ENCODE measurements at regions not wholly inside any gene's neighbourhood (a gene's known extent, or its start where the extent isn't known, plus 50 kb on each side); places are given as distances from the start of the nearest gene placed in this dataset.

DNA sequence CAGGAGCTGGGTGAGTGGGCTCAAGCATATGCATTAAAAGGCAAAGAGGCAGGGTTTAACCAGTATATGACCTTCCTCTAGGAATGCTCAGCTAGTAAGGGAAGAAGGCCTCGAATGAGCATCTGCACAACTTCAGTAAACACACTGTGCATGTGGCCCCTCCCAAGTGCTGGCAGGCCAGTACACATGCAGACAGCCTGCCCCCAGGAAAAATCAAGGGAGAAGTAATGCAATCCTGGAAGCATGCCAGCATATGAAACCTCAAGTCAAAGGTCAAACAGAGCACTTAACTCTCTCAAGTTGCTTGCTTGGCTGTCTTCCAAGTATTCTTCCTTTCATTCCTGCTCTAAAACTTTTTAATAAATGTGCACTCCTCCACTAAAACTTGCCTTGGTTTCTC, 208.4 kb downstream of the ACTR3B start:
- Histone ChIP-seq H3K27me3 (ENCODE audit: low read depth, low read length) (peaks cover 4% of the 10 kb centered on the region; the same call in 1 of the 2 replicates), H4K20me1 (ENCODE audit: insufficient read depth, low read length) (no peaks in the 10 kb centered on the region), H3K9ac (ENCODE audit: low read length) (no peak overlapping the region), H3K79me2 (ENCODE audit: low read length) (no peaks in the 10 kb centered on the region), H3K36me3 (replicated peaks; ENCODE audit: low read depth, low read length) (no peaks in the 10 kb centered on the region), H3K27ac (ENCODE audit: low read length) (no peak overlapping the region), H3K4me1 (ENCODE audit: low read length) (peaks cover 5% of the 10 kb centered on the region; the same call in 1 of the 2 replicates), H3K4me2 (ENCODE audit: low read length) (no peak overlapping the region), H3K4me3 (ENCODE audit: low read length) (no peak overlapping the region), H3K9me3 (ENCODE audit: insufficient read depth, low read length) (no peaks in the 10 kb centered on the region), H2AFZ (ENCODE audit: low read depth, low read length) (no peak overlapping the region)
- TF ChIP-seq EZH2phosphoT487 (IDR thresholded peaks at IDR 0.05; ENCODE audit: low read depth), result no peak
- TF ChIP-seq, protein P1, sequence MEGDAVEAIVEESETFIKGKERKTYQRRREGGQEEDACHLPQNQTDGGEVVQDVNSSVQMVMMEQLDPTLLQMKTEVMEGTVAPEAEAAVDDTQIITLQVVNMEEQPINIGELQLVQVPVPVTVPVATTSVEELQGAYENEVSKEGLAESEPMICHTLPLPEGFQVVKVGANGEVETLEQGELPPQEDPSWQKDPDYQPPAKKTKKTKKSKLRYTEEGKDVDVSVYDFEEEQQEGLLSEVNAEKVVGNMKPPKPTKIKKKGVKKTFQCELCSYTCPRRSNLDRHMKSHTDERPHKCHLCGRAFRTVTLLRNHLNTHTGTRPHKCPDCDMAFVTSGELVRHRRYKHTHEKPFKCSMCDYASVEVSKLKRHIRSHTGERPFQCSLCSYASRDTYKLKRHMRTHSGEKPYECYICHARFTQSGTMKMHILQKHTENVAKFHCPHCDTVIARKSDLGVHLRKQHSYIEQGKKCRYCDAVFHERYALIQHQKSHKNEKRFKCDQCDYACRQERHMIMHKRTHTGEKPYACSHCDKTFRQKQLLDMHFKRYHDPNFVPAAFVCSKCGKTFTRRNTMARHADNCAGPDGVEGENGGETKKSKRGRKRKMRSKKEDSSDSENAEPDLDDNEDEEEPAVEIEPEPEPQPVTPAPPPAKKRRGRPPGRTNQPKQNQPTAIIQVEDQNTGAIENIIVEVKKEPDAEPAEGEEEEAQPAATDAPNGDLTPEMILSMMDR (IDR thresholded peaks at IDR 0.05; ENCODE audit: low read depth, low read length), result no peak

DNA sequence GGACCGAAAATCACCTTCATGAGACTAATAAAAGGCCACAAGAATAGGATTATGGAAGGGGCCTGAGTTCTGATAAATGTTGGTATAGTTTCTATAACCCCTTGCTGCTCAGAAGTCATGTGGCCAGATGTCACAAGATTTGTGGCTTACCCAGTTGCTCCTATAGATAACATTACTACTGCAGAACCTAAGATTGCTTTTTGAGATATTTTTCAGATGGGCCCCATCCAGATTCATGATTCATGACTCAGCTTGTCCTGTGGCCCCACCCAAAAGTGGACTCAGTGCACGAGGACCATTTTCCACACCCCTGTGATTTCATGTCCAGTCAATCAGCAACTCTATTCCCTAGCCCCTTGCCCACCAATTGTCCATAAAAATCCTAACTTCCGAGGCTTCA, 209.0 kb downstream of the ACTR3B start:
- no peaks in the 10 kb centered on the region for H4K20me1 ChIP-seq (ENCODE audit: insufficient read depth, low read length)
- H3K9me3 ChIP-seq (ENCODE audit: insufficient read depth, low read length), result no peaks in the 10 kb centered on the region
- peaks cover 4% of the 10 kb centered on the region; the same call in 1 of the 2 replicates for H3K27me3 ChIP-seq (ENCODE audit: low read depth, low read length)
- H3K27ac ChIP-seq (ENCODE audit: low read length), result no peak overlapping the region
- H3K4me2 ChIP-seq (ENCODE audit: low read length), result no peak overlapping the region
- H3K4me3 ChIP-seq (ENCODE audit: low read length), result no peak overlapping the region
- TF ChIP-seq, protein P1 (IDR thresholded peaks at IDR 0.05; ENCODE audit: low read depth, low read length), result no peak
- TF ChIP-seq EZH2phosphoT487 (IDR thresholded peaks at IDR 0.05; ENCODE audit: low read depth), result no peak
- H3K79me2 ChIP-seq (ENCODE audit: low read length), result no peaks in the 10 kb centered on the region
- H3K36me3 ChIP-seq (replicated peaks; ENCODE audit: low read depth, low read length), result no peaks in the 10 kb centered on the region
- no peak overlapping the region for H2AFZ ChIP-seq (ENCODE audit: low read depth, low read length)
- peaks cover under 1% of the 10 kb centered on the region; the same call in 1 of the 2 replicates for H3K4me1 ChIP-seq (ENCODE audit: low read length)
- H3K9ac ChIP-seq (ENCODE audit: low read length), result no peak overlapping the region

DNA sequence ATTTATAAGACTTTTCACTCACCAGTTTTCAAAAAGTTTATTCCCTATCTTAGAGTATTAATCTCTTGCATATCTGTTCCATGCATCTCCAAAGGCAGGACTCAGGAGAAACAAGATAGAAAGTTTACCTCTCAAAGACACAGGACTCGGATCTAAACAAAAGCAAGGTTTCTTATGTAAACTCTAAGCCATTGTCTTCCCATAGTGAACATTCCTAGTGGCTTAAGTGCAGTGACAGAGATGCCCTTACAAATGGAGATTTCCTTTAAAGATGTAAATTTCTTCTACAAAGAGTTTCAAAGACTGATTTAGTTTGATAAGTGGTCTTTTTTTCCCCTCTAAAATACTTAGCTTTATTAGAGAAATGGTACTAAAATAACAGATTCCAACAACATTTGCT, 209.8 kb downstream of the ACTR3B start:
- H3K4me3 ChIP-seq (ENCODE audit: low read length), result no peak overlapping the region
- no peaks in the 10 kb centered on the region for H3K9me3 ChIP-seq (ENCODE audit: insufficient read depth, low read length)
- no peak overlapping the region for H3K9ac ChIP-seq (ENCODE audit: low read length)
- H3K4me1 ChIP-seq (ENCODE audit: low read length), result no peaks in the 10 kb centered on the region
- H3K4me2 ChIP-seq (ENCODE audit: low read length), result no peak overlapping the region
- no peak overlapping the region for H2AFZ ChIP-seq (ENCODE audit: low read depth, low read length)
- H3K79me2 ChIP-seq (ENCODE audit: low read length), result no peaks in the 10 kb centered on the region
- TF ChIP-seq, protein P1 (IDR thresholded peaks at IDR 0.05; ENCODE audit: low read depth, low read length), result no peak
- no peak for TF ChIP-seq EZH2phosphoT487 (IDR thresholded peaks at IDR 0.05; ENCODE audit: low read depth)
- no peak overlapping the region for H3K27ac ChIP-seq (ENCODE audit: low read length)
- H3K36me3 ChIP-seq (replicated peaks; ENCODE audit: low read depth, low read length), result no peaks in the 10 kb centered on the region
- H3K27me3 ChIP-seq (ENCODE audit: low read depth, low read length), result peaks cover 4% of the 10 kb centered on the region; the same call in 1 of the 2 replicates
- no peaks in the 10 kb centered on the region for H4K20me1 ChIP-seq (ENCODE audit: insufficient read depth, low read length)

DNA sequence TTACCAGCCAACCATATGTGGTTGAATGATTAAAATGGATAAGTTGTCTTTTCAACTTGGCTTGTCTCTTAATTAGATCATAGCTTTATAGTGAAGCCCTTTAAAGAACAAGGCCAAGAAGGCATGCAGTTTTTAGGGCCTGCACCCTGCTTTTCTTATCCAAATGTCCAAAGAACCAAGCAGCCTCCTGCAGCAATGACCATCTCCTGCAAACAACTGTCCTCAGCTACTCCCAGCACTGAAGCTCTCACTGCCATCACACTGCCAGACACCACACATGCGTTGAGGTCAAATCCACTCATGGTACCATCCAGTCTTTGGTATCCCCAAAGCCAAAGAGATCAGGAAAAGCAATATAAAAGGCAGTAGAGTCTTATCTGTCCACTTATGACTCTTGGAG, 210.3 kb downstream of the ACTR3B start:
- Histone ChIP-seq H3K4me3 (ENCODE audit: low read length) (no peak overlapping the region), H3K4me1 (ENCODE audit: low read length) (no peaks in the 10 kb centered on the region), H3K27ac (ENCODE audit: low read length) (no peak overlapping the region), H3K36me3 (replicated peaks; ENCODE audit: low read depth, low read length) (no peaks in the 10 kb centered on the region), H3K9ac (ENCODE audit: low read length) (no peak overlapping the region), H3K9me3 (ENCODE audit: insufficient read depth, low read length) (no peaks in the 10 kb centered on the region), H3K4me2 (ENCODE audit: low read length) (no peak overlapping the region), H2AFZ (ENCODE audit: low read depth, low read length) (no peak overlapping the region), H3K79me2 (ENCODE audit: low read length) (no peaks in the 10 kb centered on the region), H3K27me3 (ENCODE audit: low read depth, low read length) (peaks cover 4% of the 10 kb centered on the region; the same call in 1 of the 2 replicates), H4K20me1 (ENCODE audit: insufficient read depth, low read length) (no peaks in the 10 kb centered on the region)
- TF ChIP-seq EZH2phosphoT487 (IDR thresholded peaks at IDR 0.05; ENCODE audit: low read depth), result no peak
- TF ChIP-seq, protein P1 (IDR thresholded peaks at IDR 0.05; ENCODE audit: low read depth, low read length), result no peak
